GM12872 (cell line): ENCODE measurements at regions not wholly inside any gene's neighbourhood (a gene's known extent, or its start where the extent isn't known, plus 50 kb on each side); places are given as distances from the start of the nearest gene placed in this dataset.

Experiments
- TF ChIP-seq, protein P1 (sequence below): IDR thresholded peaks from 3 replicates; pipeline ENCODE4 v1.5.1; 2011; ENCODE audit warnings: low read depth, mild to moderate bottlenecking, low read length, moderate library complexity; ENCODE audit not compliant: insufficient read depth

DNA sequence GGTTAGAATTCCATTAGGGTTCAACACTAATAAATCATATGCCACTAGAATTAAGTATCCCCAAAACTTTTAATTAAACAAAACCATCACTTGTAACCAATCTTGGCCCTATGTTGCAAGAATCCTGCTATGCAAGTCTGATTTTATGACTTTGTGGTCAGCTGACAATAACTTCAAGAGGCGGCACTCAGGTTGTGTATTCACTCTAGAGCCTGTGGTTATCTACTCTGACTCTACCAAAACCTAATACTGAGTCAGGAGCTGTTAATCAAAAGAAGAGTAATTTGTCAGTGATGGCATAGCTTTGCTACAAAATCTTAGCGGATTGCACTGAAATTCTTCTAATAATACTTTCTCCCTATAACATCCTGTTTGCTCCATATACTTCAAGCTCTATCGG is 253.7 kb downstream of the AASDHPPT start:
- TF ChIP-seq, protein P1, sequence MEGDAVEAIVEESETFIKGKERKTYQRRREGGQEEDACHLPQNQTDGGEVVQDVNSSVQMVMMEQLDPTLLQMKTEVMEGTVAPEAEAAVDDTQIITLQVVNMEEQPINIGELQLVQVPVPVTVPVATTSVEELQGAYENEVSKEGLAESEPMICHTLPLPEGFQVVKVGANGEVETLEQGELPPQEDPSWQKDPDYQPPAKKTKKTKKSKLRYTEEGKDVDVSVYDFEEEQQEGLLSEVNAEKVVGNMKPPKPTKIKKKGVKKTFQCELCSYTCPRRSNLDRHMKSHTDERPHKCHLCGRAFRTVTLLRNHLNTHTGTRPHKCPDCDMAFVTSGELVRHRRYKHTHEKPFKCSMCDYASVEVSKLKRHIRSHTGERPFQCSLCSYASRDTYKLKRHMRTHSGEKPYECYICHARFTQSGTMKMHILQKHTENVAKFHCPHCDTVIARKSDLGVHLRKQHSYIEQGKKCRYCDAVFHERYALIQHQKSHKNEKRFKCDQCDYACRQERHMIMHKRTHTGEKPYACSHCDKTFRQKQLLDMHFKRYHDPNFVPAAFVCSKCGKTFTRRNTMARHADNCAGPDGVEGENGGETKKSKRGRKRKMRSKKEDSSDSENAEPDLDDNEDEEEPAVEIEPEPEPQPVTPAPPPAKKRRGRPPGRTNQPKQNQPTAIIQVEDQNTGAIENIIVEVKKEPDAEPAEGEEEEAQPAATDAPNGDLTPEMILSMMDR: no peak

DNA sequence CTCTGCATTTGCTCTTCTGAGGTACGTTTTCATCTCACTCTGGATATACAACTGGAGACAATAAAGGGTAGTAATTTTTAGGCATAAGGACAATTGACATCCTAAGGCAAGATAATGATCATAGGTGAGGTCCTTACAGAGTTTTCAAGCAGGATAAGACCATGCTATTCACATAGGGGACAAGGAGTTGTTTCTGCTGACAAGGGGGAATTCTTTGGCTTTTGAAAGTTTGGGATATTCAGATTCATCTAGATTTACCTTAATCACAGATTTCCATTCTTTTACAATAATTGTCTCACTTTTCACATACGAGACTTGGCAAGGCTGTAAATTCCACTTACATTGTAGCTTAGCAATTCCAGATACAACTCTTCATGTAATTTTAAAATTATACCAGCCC is 256.2 kb downstream of the AASDHPPT start:
- TF ChIP-seq, protein P1: no peak

DNA sequence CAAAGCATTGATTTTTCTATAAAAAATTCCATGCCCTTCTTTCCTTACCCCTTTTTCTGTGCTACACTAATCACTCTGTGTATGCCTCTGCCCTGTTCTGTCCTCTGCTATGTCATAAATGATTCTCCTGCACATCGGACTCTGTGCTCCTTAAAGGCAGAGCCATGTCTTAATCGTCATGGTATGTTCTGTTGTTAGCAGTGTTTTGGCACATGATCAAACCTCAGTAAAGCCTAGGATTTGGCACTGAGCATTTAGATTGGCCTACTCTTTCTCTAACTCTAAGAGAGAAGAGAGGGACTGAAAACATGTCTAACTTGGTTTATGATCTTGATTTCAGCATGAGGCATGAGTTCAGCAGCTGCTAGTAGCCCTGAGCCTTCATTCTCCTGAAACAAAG is 266.9 kb downstream of the AASDHPPT start:
- TF ChIP-seq, protein P1: no peak

DNA sequence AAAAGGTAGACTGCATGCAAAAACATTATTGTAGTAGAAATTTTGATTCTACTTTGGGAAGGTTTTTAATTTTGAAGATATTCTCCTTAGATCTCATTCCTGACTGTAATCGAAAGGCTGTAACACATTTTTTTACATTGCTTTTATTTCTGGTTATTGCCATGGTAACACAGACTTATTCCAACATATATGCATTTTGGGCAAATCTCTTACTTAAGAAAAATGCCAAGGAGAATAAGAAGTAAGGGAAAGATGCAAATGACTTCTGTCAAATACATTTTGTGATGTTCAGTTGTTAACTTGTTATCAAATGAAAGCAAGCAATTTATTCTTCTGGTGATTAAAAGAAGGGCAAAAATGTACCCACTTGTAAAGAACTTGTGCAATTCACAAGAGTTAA is 267.5 kb downstream of the AASDHPPT start:
- TF ChIP-seq, protein P1: no peak

DNA sequence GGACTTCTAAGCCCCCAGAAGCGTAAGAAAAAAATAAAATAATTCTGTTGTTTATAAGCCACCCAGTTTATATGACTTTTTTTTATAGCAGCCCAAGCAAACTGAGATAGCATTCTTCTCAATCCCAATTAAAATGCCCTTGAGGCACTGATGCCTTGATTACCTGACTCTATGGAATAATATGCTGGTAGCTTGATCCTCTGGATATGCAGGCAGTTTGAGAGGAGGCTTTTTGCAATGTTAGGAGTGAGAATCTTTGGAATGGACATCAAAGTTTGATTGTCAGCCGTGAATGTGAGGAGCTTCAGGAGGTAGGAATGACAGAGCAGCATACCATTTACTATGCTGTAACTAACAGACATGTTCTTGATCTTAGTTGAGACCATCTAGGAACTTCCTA is 275.6 kb downstream of the AASDHPPT start:
- TF ChIP-seq, protein P1: no peak

DNA sequence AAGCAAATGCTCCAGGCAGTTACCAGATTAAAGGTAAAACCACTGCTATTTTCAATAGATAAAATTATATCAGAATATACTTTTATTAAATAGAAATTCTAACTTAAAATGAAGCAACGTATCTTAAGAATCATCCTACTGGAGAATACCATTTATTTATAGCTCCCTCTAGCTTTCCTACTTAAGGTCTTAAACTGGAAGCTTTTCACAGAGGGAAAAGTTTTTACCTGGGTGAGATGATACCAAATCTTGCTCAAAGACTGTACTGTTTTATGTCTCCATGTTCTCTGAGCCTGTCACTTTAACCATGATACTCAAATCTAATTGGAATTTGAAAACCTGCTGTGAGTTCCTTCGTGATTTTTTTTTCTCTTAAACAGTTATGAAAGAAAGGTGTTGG is 291.8 kb downstream of the AASDHPPT start:
- TF ChIP-seq, protein P1: no peak

DNA sequence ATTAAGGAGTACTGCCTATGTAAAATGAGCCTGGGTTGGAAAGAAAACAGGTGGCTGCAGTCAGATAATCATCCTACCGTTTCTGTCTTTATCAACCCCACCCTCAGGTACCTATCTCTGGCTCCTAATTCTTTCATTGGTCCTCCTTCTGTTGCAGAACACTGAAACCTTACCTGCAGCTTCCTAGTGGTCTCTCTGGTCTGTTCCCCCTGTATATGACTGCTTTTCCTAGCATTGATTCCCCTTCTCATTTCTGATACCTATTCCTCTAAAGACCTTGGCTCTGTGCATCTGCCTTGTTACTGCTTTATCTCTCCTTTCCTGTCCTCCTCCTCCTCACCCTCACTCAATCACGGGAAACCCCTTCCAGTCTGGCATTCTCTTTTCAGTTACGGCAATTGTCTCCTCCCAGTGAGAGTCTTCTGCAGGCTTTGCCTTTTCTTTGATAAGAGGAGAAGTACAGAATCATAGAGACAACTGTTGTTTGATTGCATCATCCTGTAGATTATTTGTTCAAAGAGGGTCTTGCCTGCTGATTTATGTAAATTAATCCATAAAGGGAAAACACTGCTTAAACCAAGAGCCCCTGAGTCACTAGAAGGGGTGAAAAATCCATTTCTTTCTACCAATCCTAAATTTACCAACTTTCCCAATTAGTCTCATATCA is 301.2 kb downstream of the AASDHPPT start:
- TF ChIP-seq, protein P1: no peak
